HG03575 (cell line): ENCODE measurements at regions not wholly inside any gene's neighbourhood (a gene's known extent, or its start where the extent isn't known, plus 50 kb on each side); places are given as distances from the start of the nearest gene placed in this dataset.
"Not testable (repeated sequence)": the region's sequence is repeated elsewhere in the genome, so short reads cannot be mapped to it uniquely, and the experiment has no call there.

Experiments
- ATAC-seq: cut with Tn5 transposase; IDR thresholded peaks from one replicate; pipeline ENCODE4 v1.9.1; 2021; ENCODE audit not compliant: unreplicated experiment, insufficient number of reproducible peaks, low FRiP score; ENCODE audit errors: extremely low read depth

- no peak for ATAC-seq
Measured at GRCh38 chr6:167744681-167745669, 81.7 kb upstream of the AFDN start.

- no peak for ATAC-seq
Measured at GRCh38 chr6:167745670-167746389, 80.9 kb upstream of the AFDN start.

- no peak for ATAC-seq
Measured at GRCh38 chr6:167746390-167746907, 80.3 kb upstream of the AFDN start.

GRCh38 chr6:167746975-167747374, 79.7 kb upstream of the AFDN start:
- no peak for ATAC-seq

DNA sequence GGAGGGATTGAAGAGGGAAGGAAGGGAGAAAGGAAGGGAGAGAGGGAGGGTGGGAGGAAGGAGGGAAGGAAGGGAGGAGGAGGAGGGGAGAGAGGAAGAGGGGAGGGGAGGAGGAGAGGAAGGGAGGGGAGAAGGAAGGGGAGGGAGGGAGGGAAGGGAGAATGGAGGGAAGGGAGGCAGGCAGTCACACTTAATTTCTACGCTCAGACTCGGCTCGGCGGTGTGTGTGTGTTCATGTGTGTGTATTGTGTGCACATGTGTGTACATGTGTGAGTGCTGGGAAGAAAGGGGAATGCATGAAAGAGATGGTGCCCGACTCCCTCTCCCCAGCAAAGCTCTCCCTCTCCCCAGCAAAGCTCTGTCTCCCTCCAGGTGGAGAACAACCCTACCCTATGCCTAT, 79.1 kb upstream of the AFDN start:
- no peak for ATAC-seq

- no peak for ATAC-seq
Measured at GRCh38 chr6:167748046-167748445, 78.7 kb upstream of the AFDN start.

DNA sequence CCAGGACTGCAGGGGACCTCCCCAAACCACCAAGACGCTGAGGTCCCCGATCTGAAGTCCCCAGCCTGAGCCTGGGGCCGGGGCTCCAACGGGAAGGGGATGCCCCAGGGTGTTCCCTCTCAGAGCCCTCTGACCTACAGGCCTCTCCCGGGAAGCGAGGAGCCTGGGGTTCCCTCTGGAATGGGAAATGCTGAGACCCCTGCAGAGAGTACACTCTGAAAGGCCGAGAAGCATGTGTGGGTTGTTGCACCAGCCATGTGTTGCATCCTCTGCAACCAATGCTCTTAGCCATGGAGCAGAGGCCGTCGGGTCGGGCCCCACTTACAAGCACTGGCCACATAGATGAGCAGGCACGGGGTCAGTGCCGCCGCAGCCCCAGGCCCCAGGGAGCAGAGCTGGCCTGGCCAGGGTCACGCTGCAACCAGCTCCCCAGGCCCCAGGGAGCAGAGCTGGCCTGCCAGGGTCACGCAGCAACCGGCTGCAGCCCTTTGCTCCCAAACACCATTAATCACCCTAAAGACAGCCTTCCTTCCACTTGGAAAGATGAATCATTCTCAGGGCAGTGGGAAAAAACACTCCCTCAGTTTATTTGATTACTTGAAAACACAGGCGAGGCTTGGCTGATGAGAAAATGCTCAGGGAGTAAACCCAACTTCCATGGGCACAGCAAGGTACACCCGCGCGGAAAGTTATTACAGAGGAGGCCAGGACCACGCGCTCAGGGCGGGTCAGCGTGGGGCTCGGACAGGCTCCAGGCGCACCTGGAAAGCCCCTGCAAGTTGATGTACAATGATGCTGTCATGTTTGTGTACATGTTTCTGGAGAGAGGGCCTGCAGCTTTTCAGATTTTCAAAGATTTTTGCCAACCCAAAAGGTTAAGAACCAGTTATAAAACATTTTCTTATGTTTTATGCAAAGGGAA, 78.0 kb upstream of the AFDN start:
- ATAC-seq: no peak

- no peak for ATAC-seq
Measured at GRCh38 chr6:167750956-167751358, 75.8 kb upstream of the AFDN start.

DNA sequence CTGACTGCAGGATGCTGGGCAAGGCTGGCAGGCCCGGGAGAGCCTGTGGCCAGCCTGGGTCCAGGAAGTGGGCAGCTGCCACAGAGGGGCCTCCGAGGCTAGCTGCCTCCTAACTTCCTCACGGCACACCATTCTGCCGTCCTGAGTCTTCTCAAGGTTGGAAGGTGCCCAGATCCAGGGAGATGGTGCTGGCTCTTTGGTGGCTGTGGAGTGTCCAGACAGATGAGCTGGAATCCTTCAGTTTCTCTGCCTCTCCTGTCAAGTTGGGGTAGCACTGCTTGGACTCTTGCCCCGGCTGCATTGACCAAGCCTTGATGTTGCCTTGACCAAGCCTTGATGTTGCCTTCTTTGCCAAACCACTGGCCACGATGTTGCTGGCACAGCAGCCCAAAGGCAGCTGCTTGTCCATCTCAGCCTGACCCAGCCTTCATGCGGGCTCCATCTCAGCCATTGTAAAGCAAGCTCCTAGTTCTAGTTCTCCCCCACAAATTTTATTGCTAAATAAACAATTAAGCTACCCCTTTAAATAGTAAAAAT, 75.1 kb upstream of the AFDN start:
- ATAC-seq: no peak

- ATAC-seq: not testable (repeated sequence)
Measured at GRCh38 chr6:167753281-167753680, 73.4 kb upstream of the AFDN start.

DNA sequence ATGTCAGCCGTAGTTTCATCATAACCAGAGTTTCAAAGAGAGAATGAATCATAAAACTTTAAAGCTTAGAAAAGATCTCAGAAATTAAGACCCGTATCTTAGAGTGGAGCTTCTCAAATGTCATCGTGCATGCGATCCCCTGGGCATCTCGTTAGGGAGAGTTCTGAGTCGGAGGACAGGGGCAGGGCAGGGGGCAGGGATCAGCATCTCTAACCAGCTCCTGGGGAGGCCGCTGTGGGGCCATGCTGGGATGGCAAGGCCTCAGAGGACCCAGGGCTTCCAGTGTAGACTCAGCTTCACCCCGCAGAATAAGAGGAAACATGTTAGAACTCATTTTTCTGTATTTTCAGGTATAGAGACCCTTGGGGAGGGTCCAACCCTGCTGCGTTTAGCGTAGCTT, 72.0 kb upstream of the AFDN start:
- no peak for ATAC-seq

DNA sequence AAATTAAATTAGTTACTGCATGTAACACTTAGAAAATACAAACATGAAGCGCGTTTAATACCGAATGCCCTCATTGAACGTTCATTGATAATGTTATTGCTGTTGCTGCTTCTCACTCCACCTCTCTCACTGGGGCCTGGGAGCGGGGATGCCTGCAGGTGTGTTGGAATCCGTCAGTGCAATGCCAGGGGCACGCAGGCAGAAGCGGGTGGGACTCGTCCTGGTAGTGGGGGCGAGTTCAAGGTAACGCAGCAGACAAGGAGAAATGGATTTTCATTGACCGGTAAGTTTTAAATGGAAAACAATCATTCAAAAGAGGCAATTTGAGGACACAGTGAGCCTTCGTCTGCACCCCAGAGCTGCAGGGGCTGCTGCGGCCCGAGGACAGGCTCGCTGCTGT, 71.2 kb upstream of the AFDN start:
- ATAC-seq: no peak

DNA sequence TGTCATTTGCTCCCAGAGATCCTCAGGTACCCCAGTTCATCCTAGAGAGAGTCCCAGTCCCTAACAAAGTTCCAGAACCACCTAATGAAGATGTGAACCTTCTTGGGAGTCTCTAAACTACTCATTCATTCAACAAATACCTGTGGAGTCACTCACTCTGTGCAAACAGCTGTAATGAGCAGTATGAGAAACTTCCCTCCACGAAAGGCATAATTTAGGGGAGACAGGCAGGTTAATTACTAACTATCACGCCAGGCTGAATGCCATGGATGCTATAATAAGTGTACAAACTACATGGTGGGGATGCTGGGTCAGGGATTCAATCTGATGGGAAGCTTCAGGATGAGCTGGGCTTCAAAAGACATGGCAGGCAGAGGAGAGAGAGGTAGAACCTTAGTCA, 70.1 kb upstream of the AFDN start:
- ATAC-seq: no peak

DNA sequence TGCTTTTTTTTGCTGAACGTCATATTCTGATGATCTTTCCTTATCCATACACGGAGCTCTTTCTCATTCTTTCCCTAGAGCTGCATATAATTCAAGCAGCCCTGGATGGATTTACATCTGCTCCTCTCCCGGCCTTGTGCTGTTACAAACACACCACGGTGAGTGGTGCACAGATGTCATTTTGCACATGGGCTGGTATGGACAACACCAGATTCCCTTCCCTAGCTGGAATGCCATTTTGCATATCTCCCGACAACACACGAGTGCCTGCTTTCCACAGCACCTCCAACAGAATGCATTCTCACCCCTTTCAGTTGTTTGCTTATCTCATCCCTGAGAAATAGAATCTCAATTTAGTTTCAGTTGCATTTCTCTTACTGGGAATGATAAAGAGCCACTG, 69.5 kb upstream of the AFDN start:
- no peak for ATAC-seq

GRCh38 chr6:167757821-167758220, 68.9 kb upstream of the AFDN start:
- ATAC-seq: no peak

- no peak for ATAC-seq
Measured at GRCh38 chr6:167758309-167759023, 68.2 kb upstream of the AFDN start.

- ATAC-seq: no peak
Measured at GRCh38 chr6:167759206-167759605, 67.5 kb upstream of the AFDN start.

DNA sequence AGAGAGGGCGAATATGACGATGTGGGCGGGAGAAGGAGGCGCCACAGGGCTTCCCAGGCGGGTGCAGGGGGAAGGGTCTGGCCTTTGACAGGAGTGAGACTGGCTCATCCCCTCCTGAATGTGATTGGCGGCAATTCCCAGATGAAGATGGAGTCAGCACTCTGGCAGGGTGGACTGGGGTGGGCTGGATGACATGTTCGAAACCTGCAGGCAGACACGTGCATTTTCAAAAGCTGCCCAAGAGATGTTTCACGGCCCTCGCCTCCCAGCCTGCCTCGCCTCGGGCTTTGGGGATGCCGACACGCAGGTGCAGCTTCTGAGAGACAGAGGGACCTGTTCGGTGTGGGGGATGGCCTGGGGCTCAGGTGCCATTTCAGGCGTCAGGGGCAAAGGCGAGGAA, 66.8 kb upstream of the AFDN start:
- ATAC-seq: no peak
